GM18951 (cell line): ENCODE measurements at regions not wholly inside any gene's neighbourhood (a gene's known extent, or its start where the extent isn't known, plus 50 kb on each side); places are given as distances from the start of the nearest gene placed in this dataset.

ENCODE experiments used
- POLR2A ChIP-seq: IDR thresholded peaks from 4 replicates; pipeline ENCODE4 v1.6.1; 2011; ENCODE audit warnings: mild to moderate bottlenecking; ENCODE audit not compliant: insufficient read length, insufficient read depth; ENCODE audit errors: extremely low read depth
- in situ Hi-C: fragments of 300-500 bp; cut with MboI; formaldehyde crosslinking; loops from one replicate; pipeline ENCODE4 v1.12.0; 2022; ENCODE audit warnings: low sequenced_read_pairs, mixed read lengths, inconsistent platforms; ENCODE audit not compliant: unreplicated experiment

DNA sequence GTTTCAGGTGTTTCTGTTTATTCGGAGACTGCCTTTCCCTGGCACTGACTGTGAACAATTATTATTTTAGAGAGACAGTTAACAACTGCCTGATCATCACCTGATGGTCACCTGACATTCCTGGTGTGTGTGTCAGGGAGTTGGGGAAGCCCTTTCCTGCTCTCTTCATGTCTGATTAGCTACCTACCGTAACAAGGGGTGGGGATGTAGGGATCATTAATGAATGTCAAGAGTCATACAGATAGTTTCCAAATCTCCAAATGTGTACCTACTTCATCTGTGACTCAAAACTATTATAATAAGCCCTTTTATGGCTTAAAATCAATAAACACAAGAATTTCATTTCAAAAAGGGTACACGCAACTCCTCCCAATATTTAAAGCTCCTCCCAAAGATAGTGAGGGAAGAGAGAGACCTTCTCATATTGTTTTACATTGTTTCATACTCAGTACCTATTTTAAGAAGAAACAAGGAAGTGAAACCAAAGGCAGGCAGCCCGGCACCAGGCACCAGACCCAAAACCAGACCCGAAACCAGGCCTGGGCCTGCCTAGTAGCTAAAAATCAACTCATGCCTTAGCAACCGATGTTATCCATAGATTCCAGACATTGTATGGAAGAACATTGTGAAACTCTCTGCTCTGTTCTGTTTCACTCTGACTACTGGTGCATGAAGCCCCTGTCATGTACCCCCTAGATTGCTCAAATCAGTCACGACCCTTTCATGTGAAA, 844.9 kb upstream of the ALCAM start:
- TF ChIP-seq POLR2A: no peak
- in situ Hi-C loops: no loop called here

DNA sequence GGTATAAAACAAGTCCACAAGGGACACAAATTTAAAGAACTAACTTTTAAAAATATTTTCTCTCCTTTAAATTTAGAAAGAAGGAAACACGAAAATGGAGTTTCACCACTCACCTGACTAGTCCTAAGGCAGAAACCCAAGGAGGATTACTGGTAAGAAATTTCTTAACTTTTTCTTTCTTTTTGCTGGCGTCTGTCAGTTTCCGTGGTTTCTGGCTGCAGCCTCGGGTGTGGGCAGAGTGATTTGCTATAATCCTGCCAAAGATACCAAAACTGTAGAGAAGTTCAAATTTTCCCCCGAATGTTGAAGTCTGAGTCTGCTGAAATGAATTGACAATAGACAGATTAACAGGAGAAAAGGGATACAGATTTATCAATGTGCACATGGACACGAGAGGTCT, 843.6 kb upstream of the ALCAM start:
- in situ Hi-C loops: no loop called here
- no peak for TF ChIP-seq POLR2A

DNA sequence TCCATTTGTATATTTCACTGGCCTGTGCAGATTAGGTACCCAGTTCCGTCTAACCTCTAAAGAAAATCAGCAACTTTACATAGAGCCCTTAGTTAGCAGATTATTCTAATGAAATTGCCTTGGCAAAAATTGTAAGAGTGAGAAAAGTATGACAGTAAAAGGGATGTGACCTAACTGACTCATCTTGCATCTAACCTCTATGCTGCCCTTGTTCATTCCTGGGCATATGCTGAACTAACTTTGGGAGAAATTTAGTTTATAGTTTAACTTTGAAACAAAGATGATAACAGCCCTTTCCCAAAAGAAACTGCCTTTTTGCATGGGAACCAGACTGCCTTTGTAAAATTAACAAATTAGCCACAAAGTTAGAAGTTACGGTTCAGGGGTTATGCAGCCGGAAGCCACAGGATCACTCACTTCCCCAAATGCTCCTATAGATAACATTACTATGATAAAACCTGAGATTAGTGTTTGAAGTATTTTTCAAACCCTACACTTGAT, 839.8 kb upstream of the ALCAM start:
- in situ Hi-C loops: no loop called here
- no peak for TF ChIP-seq POLR2A

DNA sequence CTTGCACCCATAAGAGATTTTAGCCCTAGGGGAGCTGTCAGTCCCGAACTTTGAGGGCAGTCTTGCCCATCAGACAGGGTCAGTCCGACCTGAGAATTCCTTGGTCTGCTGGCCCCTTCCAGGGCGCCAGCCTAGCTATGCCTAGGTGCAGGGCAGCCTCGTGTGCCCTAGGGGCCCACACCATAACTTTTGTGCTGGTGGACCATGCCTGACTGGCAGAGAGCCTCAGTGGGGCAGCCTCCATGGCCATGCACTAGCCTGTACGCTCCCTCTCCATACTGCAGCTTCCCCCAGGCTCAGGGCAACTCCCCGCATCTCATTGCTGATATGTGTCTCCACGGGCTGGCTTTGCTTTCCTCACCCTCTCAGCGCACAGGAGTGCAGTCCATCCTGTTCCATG, 835.8 kb upstream of the ALCAM start:
- no peak for TF ChIP-seq POLR2A
- in situ Hi-C loops: no loop called here

DNA sequence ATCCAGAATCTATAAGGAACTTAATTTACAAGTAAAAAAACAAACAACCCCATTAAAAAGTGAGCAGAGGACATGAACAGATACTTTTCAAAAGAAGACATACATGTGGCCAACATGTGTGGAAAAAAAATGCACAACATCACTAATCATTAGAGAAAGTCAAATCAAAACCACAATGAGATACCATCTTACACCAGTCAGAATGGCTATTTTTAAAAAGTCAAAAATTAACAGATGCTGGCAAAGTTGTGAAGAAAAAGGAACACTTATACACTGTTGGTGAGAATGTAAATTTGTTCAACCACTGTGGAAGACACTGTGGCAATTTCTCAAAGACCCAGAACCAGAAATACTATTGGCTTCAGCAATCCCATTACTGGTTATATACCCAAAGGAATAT, 830.0 kb upstream of the ALCAM start:
- in situ Hi-C loops: no loop called here
- no peak for TF ChIP-seq POLR2A

DNA sequence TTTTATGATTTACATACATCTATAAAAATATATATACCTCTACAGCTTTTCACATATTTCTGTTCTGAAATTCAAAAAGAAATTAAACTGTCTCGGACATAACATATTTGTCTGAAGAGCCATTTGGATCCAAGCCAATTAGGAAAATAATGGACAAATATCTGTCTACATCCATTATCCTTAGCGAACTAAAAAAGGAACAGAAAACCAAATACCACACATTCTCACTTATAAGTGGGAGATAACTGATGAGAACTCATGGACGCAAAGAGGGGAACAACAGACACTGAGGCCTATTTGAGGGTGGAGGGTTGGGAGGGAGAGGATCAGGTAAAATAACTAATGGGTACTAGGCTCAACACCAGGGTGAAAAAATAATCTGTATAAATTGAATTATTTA, 829.4 kb upstream of the ALCAM start:
- TF ChIP-seq POLR2A: no peak
- in situ Hi-C loops: no loop called here

DNA sequence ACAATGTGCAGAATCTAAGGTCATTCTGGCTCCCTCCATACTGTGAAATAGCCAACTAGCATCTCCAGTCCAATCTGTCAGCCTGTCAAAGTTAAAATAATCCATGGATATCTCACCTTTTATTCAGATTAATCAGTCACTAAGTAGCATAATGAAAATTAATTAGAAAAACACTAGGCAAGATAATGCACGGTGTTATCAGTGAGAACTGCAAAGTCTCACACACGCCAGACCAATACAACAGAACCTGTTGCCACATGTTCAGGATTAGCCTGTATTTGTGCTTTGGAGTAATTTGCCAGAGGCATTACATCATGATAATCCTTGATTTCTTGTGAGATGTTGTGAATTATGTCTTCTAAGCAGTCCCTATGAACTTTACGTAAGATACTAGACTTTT, 820.4 kb upstream of the ALCAM start:
- TF ChIP-seq POLR2A: no peak
- in situ Hi-C loops: no loop called here

DNA sequence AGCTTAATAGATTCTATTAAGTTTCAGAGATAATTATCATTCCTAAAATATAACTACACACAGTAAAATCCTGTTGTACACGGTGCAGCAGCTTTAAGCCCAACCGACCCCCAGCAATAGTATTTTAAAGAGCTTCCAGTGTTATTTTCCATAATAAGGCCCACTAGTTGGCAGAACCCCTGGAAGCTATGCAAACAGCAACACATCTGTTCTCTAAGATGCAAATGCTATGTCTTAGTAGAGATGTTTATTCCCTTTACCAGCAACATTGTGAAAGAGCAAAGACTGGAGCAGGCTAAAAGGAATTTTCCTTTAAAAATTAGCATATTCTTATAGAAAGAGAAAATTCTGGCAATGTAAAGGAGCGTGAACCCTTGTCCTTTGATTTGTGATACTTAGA, 819.7 kb upstream of the ALCAM start:
- in situ Hi-C loops: no loop called here
- TF ChIP-seq POLR2A: no peak

DNA sequence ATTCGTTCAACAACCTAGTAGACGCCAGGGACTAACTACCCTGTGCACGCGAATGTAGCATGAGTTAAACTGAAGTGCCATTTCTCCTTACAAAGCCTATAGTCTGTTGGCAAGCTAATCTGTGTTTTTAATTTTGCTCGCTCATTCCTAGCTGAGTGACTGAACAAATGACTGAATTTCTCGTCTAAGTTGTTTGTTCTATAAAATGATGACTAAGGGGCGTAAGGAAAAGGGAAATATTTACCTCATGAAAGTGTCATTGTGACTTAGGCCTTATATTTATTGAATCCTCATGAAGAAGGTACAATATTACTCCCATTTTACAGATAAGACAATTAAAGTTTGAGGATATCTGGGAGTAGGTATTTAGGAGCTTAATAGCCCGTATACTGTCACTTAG, 818.3 kb upstream of the ALCAM start:
- TF ChIP-seq POLR2A: no peak
- in situ Hi-C loops: no loop called here

DNA sequence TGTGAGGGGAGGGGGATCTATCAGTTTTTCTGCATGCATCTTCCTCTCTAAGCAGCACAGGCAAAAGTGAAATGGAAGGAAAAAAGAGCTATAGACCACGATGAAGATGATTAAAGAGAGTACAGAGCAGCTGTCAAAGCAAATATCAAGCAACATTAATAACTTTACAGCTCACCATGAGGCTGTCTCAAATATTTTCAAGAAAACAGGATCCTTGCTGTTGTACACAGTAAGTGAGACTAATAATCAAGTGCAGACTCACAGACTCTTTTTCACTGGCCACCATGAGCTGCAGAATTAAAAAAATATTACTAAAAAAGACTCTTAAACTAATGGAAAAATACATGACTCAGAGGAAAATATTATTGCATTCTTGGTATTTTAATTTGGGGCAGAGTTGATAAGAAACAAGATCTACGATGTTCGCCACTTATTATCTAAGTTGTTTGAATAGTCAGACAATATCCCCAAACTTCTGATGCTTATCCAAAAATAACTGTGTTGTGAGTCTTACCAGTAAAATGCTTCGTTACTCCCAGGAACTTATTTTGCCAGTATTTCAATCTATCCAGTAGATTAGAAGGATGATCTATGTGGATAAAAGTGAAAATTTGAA, 817.5 kb upstream of the ALCAM start:
- no peak for TF ChIP-seq POLR2A
- in situ Hi-C loops: no loop called here

DNA sequence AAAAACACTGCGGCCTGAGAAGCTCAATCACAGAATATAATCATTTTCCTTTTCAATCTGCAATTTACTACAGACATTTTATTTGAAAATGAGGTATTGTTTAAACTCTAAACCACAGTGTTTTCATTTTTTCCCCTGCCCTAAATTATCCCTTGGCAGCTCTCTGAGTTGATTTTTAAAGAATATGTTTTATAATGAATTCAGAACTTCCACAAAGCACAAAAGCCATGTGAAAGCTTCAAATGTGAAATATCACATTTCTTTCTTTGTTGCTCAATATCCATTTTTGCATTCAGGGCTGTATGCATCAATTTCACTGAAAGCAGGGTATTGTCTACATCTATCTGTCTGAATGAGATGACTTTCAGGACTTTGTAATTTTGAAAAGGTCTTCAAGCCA, 813.6 kb upstream of the ALCAM start:
- in situ Hi-C loops: no loop called here
- no peak for TF ChIP-seq POLR2A

DNA sequence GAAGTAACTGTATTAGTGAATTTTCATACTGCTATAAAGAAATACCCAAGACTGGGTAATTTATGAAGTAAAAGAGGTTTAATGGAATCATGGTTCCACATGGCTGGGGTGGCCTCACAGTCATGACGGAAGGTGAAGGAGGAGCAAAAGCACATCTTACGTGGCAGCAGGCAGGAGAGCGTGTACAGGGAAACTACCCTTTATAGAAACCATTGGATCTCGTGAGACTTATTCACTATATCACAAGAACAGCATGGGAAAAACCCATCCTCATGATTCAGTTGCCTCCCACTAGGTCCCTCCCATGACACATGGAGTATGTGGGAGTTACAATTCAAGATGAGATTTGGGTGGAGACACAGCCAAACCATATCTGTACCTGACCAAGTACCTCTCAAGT, 812.3 kb upstream of the ALCAM start:
- in situ Hi-C loops: no loop called here
- TF ChIP-seq POLR2A: no peak

DNA sequence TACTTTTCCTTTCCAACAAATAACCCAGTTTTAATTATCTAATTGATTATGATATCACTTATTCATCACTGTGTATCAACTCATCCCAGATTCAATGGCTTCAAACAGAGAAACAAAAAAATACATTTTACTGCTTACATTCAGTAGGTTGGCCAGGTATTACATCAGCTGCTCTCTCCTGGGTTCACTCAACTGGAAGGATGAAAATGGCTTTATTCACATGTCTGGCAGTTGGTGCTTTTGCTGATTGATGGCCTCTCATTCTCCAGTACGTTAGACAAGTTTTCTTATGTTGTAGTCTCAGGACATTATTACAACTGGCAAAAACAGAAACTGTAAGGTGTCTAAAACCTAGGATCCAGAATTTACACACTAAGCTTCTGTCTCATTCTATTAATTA, 811.0 kb upstream of the ALCAM start:
- no peak for TF ChIP-seq POLR2A
- in situ Hi-C loops: no loop called here

DNA sequence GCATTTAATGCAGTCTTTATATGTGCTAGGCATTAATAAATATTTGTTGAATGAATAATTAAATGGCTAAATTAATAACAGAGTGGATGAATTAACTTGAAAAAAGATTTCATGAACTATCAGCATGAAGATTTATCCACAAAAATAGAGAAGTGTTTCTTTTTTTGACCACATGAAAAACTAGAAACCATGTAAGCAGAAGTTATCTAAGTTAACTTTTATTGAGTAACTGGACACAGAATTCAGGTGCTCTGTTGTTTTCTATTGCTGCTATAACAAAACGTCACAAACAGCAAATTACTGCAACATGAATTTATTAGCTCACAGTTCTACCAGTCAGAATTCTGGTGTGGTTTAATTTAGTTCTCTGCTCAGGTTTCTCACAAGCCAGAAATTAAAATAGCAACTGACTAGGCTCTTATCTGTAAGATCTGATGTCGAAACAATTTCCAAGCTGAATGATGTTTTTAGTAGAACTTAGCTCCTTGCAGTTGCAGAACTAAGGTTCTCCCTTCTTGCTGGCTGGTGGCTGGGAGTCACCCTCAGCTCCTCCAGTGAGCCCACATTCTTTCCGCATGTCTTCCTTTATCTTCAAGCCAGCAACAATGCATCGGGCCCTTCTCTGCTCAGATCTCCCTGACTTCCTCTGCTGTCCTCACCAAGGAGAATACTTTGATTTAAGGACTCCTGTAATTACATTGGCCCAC, 810.2 kb upstream of the ALCAM start:
- in situ Hi-C loops: no loop called here
- TF ChIP-seq POLR2A: no peak
